Common myeloid progenitor, CD34-positive (primary cell): ENCODE measurements at regions not wholly inside any gene's neighbourhood (a gene's known extent, or its start where the extent isn't known, plus 50 kb on each side); places are given as distances from the start of the nearest gene placed in this dataset.

Experiments used
- CTCF ChIA-PET: fragments of 350-600 bp; sonication (Branson Sonifier 250); formaldehyde crosslinking; loops from one replicate; lab custom pipeline; 2021; ENCODE audit warnings: antibody characterized with exemption; lab: Charles Lee
- POLR2A ChIA-PET: fragments of 350-600 bp; sonication (Branson Sonifier 250); formaldehyde crosslinking; loops from one replicate; lab custom pipeline; 2021; ENCODE audit warnings: antibody characterized with exemption; lab: Charles Lee
- DNase-seq, 3 donors: peaks; one replicate each; pipeline versions ENCODE4 v3.0.0 to v3.0.0-alpha.2; 2013
- H3K27ac ChIP-seq, 2 experiments: 1 replicate in 1 of 2; 2 replicates in 1 of 2; pipeline ENCODE4 v1.7.0; 2013; ENCODE audit warnings: inconsistent platforms in 2 of 2, low read length in 2 of 2, mild to moderate bottlenecking in 2 of 2, low read depth in 1 of 2, moderate library complexity in 1 of 2; ENCODE audit not compliant: severe bottlenecking in 2 of 2, insufficient read depth in 1 of 2, poor library complexity in 1 of 2
- H3K27me3 ChIP-seq, 5 experiments: replicated peaks in 2 of 5; 1 replicate in 3 of 5; 2 replicates in 2 of 5; pipeline versions ENCODE4 v1.6.1 to v1.7.0; 2013; ENCODE audit warnings: low read length in 4 of 5, mild to moderate bottlenecking in 2 of 5, moderate library complexity in 2 of 5, inconsistent platforms in 1 of 5; ENCODE audit not compliant: insufficient read depth in 5 of 5, control insufficient read depth in 4 of 5
- H3K36me3 ChIP-seq, 4 experiments: 1 replicate in 2 of 4; 2 replicates in 2 of 4; pipeline versions ENCODE4 v1.6.1 to v1.7.0; 2013; ENCODE audit warnings: low read length in 3 of 4, control low read depth in 1 of 4, mild to moderate bottlenecking in 1 of 4; ENCODE audit not compliant: control insufficient read depth in 4 of 4, insufficient read depth in 4 of 4
- H3K4me1 ChIP-seq, 4 experiments: 1 replicate in 3 of 4; 2 replicates in 1 of 4; pipeline versions ENCODE4 v1.6.1 to v1.7.1; 2013; ENCODE audit warnings: low read length in 3 of 4, mild to moderate bottlenecking in 3 of 4, control low read depth in 1 of 4, inconsistent platforms in 1 of 4, moderate library complexity in 1 of 4; ENCODE audit not compliant: control insufficient read depth in 4 of 4, insufficient read depth in 4 of 4; ENCODE audit errors: control extremely low read depth in 1 of 4
- H3K4me3 ChIP-seq, 7 experiments: 1 replicate in 4 of 7; 2 replicates in 3 of 7; pipeline versions ENCODE4 v1.5.1 to v1.7.0; 2013; ENCODE audit warnings: mild to moderate bottlenecking in 7 of 7, low read length in 6 of 7, moderate library complexity in 6 of 7, inconsistent platforms in 2 of 7, low read depth in 2 of 7, control low read depth in 1 of 7; ENCODE audit not compliant: insufficient read depth in 4 of 7, control insufficient read depth in 1 of 7; ENCODE audit errors: extremely low read depth in 1 of 7
- H3K9me3 ChIP-seq, 5 experiments: 1 replicate in 4 of 5; 2 replicates in 1 of 5; pipeline versions ENCODE4 v1.6.1 to v1.7.1; 2013; ENCODE audit warnings: low read length in 4 of 5, mild to moderate bottlenecking in 2 of 5, inconsistent platforms in 1 of 5, low read depth in 1 of 5, moderate library complexity in 1 of 5; ENCODE audit not compliant: control insufficient read depth in 4 of 5, insufficient read depth in 2 of 5; ENCODE audit errors: control extremely low read depth in 1 of 5
- WGBS: methylation state at CpG from one replicate; pipeline ENCODE4 v1.1.5; 2013; ENCODE audit not compliant: insufficient coverage; 5-methylcytosine and 5-hydroxymethylcytosine counted together

DNA sequence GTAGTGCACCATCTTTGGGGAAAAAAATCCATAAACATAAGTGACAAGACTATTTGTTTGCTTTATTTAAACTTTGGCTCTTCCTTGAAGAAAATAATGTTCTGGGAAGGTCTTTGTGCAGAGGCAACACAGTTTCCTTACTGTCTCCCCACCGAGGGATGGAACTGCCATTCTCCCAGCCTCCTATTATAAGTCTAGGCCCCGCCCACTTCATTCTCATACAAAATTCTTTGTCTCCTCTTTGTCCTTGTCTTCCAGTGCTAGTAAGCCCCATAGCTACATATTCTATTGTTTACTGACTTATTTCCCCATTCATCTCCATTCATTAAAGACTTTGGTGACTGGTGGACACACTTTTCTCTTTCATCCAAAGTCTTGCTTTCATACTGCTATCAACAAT lies 316.5 kb upstream of the ROBO2 start:
- Histone ChIP-seq H3K9me3 (no peaks in the 10 kb centered on the region), H3K4me3 (no peak overlapping the region), H3K27ac (no peak overlapping the region), H3K27me3 (no peaks in the 10 kb centered on the region), H3K36me3 (no peaks in the 10 kb centered on the region), H3K4me1 (no peaks in the 10 kb centered on the region)
- CTCF ChIA-PET: no interaction called here
- POLR2A ChIA-PET: no interaction called here
- 71% methylated on average over 1 of the region's 2 CpGs for WGBS
- no peak for DNase-seq

- 100% methylated on average over 1 of the region's 1 CpG for WGBS
- Histone ChIP-seq H3K9me3 (no peaks in the 10 kb centered on the region), H3K36me3 (no peaks in the 10 kb centered on the region), H3K4me1 (no peaks in the 10 kb centered on the region), H3K4me3 (no peak overlapping the region), H3K27ac (no peak overlapping the region), H3K27me3 (no peaks in the 10 kb centered on the region)
- ChIA-PET POLR2A (no interaction called here), CTCF (no interaction called here)
- DNase-seq: no peak
These were observed 315.8 kb upstream of the ROBO2 start for GRCh38 chr3:76724075-76724474.

- Histone ChIP-seq H3K4me1 (no peaks in the 10 kb centered on the region), H3K27ac (no peak overlapping the region), H3K4me3 (no peak overlapping the region), H3K36me3 (no peaks in the 10 kb centered on the region), H3K27me3 (no peaks in the 10 kb centered on the region), H3K9me3 (no peaks in the 10 kb centered on the region)
- DNase-seq: no peak
- CTCF ChIA-PET: no interaction called here
- POLR2A ChIA-PET: no interaction called here
- 82% methylated on average over 4 of the region's 4 CpGs for WGBS
These were observed 315.2 kb upstream of the ROBO2 start for GRCh38 chr3:76724706-76725105.

GRCh38 chr3:76726034-76726433 lies 313.9 kb upstream of the ROBO2 start:
- Histone ChIP-seq H3K27me3 (no peaks in the 10 kb centered on the region), H3K4me1 (no peaks in the 10 kb centered on the region), H3K9me3 (no peaks in the 10 kb centered on the region), H3K27ac (no peak overlapping the region), H3K36me3 (no peaks in the 10 kb centered on the region), H3K4me3 (no peak overlapping the region)
- ChIA-PET CTCF (no interaction called here), POLR2A (no interaction called here)
- 80% methylated on average over 1 of the region's 5 CpGs for WGBS
- DNase-seq: no peak

DNA sequence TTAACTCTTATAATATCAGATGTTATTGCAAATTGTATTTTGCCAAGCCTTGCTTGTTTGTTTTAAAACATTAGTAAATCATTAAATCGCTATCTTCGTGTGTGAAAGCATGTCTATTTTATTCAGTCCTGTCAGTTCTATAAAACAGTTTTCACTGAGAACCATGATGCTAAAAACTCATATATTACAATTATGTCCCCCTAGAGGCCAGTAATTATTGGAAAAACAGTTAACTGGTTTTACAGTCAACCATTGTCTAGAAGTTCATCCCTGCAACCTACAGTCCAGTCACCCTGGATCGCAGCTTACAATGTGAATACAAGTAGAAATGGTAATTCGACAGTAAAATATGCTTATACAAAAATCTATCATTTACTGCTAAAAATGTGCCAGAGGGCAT lies 311.5 kb upstream of the ROBO2 start:
- Histone ChIP-seq H3K27ac (no peak overlapping the region), H3K4me1 (no peaks in the 10 kb centered on the region), H3K4me3 (no peak overlapping the region), H3K9me3 (no peaks in the 10 kb centered on the region), H3K27me3 (no peaks in the 10 kb centered on the region), H3K36me3 (no peaks in the 10 kb centered on the region)
- no peak for DNase-seq
- ChIA-PET POLR2A (no interaction called here), CTCF (no interaction called here)
- WGBS: no CpG with 5 or more reads among the region's 4 CpGs

DNA sequence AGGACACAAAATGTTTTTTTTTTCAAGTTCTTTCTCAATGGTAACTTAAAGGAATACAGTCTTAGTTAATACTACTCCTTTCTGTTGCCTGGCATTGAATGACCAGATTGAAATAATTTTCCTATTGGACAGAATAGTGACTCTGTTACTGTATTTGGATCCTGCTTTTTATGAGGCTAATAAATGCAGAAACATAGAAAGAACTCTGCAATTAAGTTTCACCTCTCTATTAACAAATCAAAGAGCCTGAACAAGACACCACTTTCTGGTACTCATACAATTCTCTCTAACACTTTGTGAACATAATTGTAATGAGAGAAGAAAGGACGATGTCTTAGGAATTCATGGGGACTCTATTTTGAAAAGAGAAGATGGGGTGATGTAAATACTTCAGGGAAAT lies 308.4 kb upstream of the ROBO2 start:
- no peak for DNase-seq
- no peaks in the 10 kb centered on the region for H3K9me3 ChIP-seq
- no peak overlapping the region for H3K4me3 ChIP-seq
- no peaks in the 10 kb centered on the region for H3K36me3 ChIP-seq
- ChIA-PET POLR2A (no interaction called here), CTCF (no interaction called here)
- H3K27ac ChIP-seq: no peak overlapping the region
- WGBS: no CpG with 5 or more reads among the region's 1 CpG
- no peaks in the 10 kb centered on the region for H3K4me1 ChIP-seq
- no peaks in the 10 kb centered on the region for H3K27me3 ChIP-seq

DNA sequence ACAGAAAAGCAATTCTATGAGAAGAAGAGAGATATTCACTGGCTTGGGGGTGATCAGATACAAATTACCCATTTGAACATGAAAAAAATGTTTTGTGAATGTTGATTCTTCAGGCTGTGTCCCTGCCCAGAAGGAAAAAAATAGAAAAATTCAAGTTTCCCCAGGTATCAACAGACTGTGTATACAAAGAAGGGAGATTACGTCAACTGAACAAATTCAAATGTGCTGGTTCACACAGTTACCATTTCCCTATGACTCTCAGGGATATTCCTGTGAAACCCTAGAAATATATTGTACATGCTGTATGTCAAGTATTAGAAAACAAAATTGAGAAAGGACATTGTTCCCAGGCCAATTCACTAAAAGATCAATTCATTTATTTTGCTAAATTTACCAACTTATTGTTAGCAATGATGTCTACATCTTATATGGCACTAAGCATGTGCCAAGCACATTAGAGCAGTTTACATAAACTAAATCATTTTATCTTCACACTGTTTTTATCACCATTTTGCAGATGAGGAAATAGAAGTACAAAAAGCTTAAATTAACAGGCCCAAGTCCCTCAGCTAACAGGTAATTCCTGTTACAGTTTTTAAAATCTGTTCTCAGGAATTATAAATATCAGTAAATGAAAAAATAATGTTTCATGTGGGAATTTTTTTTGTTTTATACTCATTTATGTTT lies 306.7 kb upstream of the ROBO2 start:
- ChIA-PET POLR2A (no interaction called here), CTCF (no interaction called here)
- WGBS: no CpG with 5 or more reads among the region's 1 CpG
- Histone ChIP-seq H3K27me3 (no peaks in the 10 kb centered on the region), H3K27ac (no peak overlapping the region), H3K4me3 (no peak overlapping the region), H3K9me3 (no peaks in the 10 kb centered on the region), H3K36me3 (no peaks in the 10 kb centered on the region), H3K4me1 (no peaks in the 10 kb centered on the region)
- DNase-seq: no peak
